DND-41 (cell line): ENCODE measurements at regions not wholly inside any gene's neighbourhood (a gene's known extent, or its start where the extent isn't known, plus 50 kb on each side); places are given as distances from the start of the nearest gene placed in this dataset.

Experiments
- ATAC-seq: fragments of 200-7000 bp; cut with Tn5 transposase; 3 replicates; pipeline ENCODE4 v1.9.1; 2021; ENCODE audit warnings: low read depth; ENCODE audit not compliant: insufficient read depth
- DNase-seq: peaks from one replicate; pipeline ENCODE4 v3.0.0-alpha.2; 2020
- H2AFZ ChIP-seq: 2 replicates; pipeline ENCODE4 v1.6.0; 2012; ENCODE audit warnings: low read depth, low read length
- H3K27ac ChIP-seq: 2 replicates; pipeline ENCODE4 v1.5.1; 2012; ENCODE audit warnings: low read length, inconsistent platforms
- H3K27me3 ChIP-seq: fragments of 200-600 bp; sonication (generic); 2 replicates; pipeline ENCODE4 v1.6.0; 2012; ENCODE audit warnings: low read length, mild to moderate bottlenecking, inconsistent platforms; ENCODE audit not compliant: insufficient read depth, poor library complexity
- H3K36me3 ChIP-seq: 2 replicates; pipeline ENCODE4 v1.5.1; 2012; ENCODE audit warnings: low read length, inconsistent platforms; ENCODE audit not compliant: insufficient read depth
- H3K4me1 ChIP-seq: 2 replicates; pipeline ENCODE4 v1.5.1; 2012; ENCODE audit warnings: mild to moderate bottlenecking, low read length; ENCODE audit not compliant: insufficient read depth
- H3K4me2 ChIP-seq: 2 replicates; pipeline ENCODE4 v1.6.0; 2012; ENCODE audit warnings: mild to moderate bottlenecking, moderate library complexity, low read length, inconsistent platforms; ENCODE audit not compliant: insufficient read depth
- H3K4me3 ChIP-seq, 2 experiments: fragments of 200-600 bp in 1 of 2; shearing (Covaris generic) in 1 of 2; 2 replicates each; pipeline ENCODE4 v1.5.1; 2012 to 2016; ENCODE audit warnings: inconsistent platforms in 2 of 2, low read length in 2 of 2, mild to moderate bottlenecking in 2 of 2, low read depth in 1 of 2, moderate library complexity in 1 of 2
- H3K79me2 ChIP-seq: 2 replicates; pipeline ENCODE4 v1.6.0; 2012; ENCODE audit warnings: low read length, inconsistent platforms; ENCODE audit not compliant: insufficient read depth
- H3K9ac ChIP-seq: 2 replicates; pipeline ENCODE4 v1.6.0; 2012; ENCODE audit warnings: low read depth, mild to moderate bottlenecking, inconsistent platforms, low read length, moderate library complexity
- H3K9me3 ChIP-seq: 2 replicates; pipeline ENCODE4 v1.5.1; 2012; ENCODE audit warnings: low read length, moderate library complexity, mild to moderate bottlenecking, inconsistent platforms; ENCODE audit not compliant: insufficient read depth, severe bottlenecking
- H4K20me1 ChIP-seq: 2 replicates; pipeline ENCODE4 v1.6.0; 2012; ENCODE audit warnings: low read length; ENCODE audit not compliant: insufficient read depth
- EZH2 ChIP-seq: IDR thresholded peaks from 3 replicates; pipeline ENCODE4 v1.6.1; 2012; ENCODE audit warnings: borderline replicate concordance, low read depth, mild to moderate bottlenecking, moderate library complexity, low read length, inconsistent platforms; ENCODE audit not compliant: severe bottlenecking
- TF ChIP-seq, protein P1 (sequence below): IDR thresholded peaks from 2 replicates; pipeline ENCODE4 v1.5.1; 2012; ENCODE audit warnings: borderline replicate concordance, low read length, moderate library complexity, mild to moderate bottlenecking; ENCODE audit not compliant: poor library complexity, severe bottlenecking; ENCODE audit errors: extremely low read depth

DNA sequence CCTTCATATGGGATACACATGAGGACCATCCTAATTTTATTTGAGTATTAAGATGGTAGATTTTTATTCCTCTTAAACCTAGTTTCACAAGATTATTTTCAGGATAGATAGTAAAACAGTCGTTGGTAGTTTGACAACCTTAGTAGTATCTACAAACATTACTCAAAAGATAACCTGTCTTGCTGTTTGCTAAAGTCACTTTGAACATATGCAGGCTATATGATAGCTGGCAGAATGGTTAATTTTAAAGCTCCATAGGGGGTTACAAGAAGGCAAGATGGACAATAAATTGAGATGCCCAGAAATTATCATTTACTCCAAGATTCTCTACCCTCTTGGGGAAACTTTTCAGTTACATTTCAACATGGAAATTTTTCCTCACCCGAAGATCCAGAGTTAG, 525.7 kb downstream of the SOX5 start:
- Histone ChIP-seq H3K9me3 (no peaks in the 10 kb centered on the region), H4K20me1 (no peaks in the 10 kb centered on the region), H3K79me2 (no peaks in the 10 kb centered on the region), H3K9ac (no peak overlapping the region), H3K27ac (no peak overlapping the region), H3K27me3 (peaks cover 2% of the 10 kb centered on the region), H3K4me3 (no peak overlapping the region), H3K4me1 (no peaks in the 10 kb centered on the region), H3K4me2 (no peak overlapping the region), H2AFZ (no peak overlapping the region), H3K36me3 (no peaks in the 10 kb centered on the region)
- TF ChIP-seq, protein P1, sequence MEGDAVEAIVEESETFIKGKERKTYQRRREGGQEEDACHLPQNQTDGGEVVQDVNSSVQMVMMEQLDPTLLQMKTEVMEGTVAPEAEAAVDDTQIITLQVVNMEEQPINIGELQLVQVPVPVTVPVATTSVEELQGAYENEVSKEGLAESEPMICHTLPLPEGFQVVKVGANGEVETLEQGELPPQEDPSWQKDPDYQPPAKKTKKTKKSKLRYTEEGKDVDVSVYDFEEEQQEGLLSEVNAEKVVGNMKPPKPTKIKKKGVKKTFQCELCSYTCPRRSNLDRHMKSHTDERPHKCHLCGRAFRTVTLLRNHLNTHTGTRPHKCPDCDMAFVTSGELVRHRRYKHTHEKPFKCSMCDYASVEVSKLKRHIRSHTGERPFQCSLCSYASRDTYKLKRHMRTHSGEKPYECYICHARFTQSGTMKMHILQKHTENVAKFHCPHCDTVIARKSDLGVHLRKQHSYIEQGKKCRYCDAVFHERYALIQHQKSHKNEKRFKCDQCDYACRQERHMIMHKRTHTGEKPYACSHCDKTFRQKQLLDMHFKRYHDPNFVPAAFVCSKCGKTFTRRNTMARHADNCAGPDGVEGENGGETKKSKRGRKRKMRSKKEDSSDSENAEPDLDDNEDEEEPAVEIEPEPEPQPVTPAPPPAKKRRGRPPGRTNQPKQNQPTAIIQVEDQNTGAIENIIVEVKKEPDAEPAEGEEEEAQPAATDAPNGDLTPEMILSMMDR = no peak
- no peak for TF ChIP-seq EZH2
- ATAC-seq (no peak), DNase-seq (no peak)

DNA sequence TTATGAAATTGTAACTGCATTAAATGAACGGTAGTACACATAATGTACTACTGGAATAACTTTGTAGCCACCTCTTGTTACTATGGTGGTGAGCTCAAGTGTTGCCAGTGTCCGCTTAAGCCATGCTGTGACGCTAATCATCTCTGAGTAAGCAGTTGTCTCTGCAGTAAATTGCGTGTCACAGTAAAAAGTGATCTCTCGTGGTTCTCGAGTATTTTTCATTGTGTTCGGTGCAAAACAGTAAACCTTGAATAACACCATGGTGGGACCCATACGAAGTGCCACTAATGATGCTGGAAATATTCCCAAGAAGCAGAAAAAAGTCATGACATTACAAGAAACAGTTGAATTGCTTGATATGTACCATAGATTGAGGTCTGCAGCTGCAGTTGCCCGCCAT, 524.8 kb downstream of the SOX5 start:
- H3K4me1 ChIP-seq = no peaks in the 10 kb centered on the region
- no peaks in the 10 kb centered on the region for H3K79me2 ChIP-seq
- H2AFZ ChIP-seq = no peak overlapping the region
- no peak overlapping the region for H3K4me3 ChIP-seq
- no peak for ATAC-seq
- H3K9ac ChIP-seq = no peak overlapping the region
- no peaks in the 10 kb centered on the region for H3K36me3 ChIP-seq
- H3K27me3 ChIP-seq = peaks cover 2% of the 10 kb centered on the region
- no peaks in the 10 kb centered on the region for H3K9me3 ChIP-seq
- DNase-seq = no peak
- H3K27ac ChIP-seq = no peak overlapping the region
- H3K4me2 ChIP-seq = no peak overlapping the region
- no peaks in the 10 kb centered on the region for H4K20me1 ChIP-seq
- TF ChIP-seq, protein P1 = no peak

DNA sequence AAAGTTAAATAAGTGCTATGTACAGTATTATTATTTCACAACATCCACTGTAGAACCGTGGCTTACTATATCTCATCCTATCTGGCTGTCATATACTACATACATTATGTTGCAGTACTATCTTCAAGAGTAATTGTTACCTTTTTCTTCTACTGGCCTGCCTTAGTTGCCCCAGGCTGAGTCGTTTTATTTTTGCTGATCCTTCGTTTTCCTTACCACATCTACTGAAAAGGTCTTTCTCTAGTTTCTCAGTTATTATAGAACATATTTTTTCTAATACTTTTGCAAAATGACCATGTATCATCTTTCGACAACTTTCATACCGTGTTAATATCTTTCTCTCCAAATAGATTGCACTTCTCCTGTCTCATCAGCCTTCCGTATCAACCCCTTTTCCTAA, 523.1 kb downstream of the SOX5 start:
- no peak overlapping the region for H3K27ac ChIP-seq
- H4K20me1 ChIP-seq = no peaks in the 10 kb centered on the region
- DNase-seq = no peak
- TF ChIP-seq, protein P1 = no peak
- TF ChIP-seq EZH2 = no peak
- no peak for ATAC-seq
- no peaks in the 10 kb centered on the region for H3K36me3 ChIP-seq
- H3K79me2 ChIP-seq = no peaks in the 10 kb centered on the region
- H3K4me1 ChIP-seq = no peaks in the 10 kb centered on the region
- H3K27me3 ChIP-seq = peaks cover 2% of the 10 kb centered on the region
- no peak overlapping the region for H2AFZ ChIP-seq
- H3K9me3 ChIP-seq = no peaks in the 10 kb centered on the region
- no peak overlapping the region for H3K4me3 ChIP-seq
- no peak overlapping the region for H3K4me2 ChIP-seq
- H3K9ac ChIP-seq = no peak overlapping the region

DNA sequence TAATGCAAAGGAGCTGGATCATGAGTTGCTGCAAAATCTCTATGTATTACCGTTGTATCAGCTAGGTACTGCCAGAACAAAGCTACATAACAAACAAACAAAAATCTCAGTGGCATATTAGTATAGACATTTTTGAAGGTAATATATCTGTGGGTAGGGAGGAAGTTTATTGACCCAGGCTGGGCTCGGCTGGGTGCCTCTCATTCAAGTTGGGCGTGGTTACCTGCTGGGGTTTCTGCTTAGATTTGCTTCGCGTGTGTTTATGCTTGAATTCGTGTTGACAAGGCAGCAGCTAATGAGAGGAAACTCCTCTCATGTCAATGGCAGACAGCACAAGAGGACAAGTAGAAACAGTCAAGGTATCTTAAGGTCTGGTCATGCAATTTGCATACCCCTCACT, 520.7 kb downstream of the SOX5 start:
- Histone ChIP-seq H3K9ac (no peak overlapping the region), H3K36me3 (no peaks in the 10 kb centered on the region), H4K20me1 (no peaks in the 10 kb centered on the region), H2AFZ (no peak overlapping the region), H3K27me3 (peaks cover 2% of the 10 kb centered on the region), H3K4me3 (no peak overlapping the region), H3K27ac (no peak overlapping the region), H3K4me1 (no peaks in the 10 kb centered on the region), H3K4me2 (no peak overlapping the region), H3K9me3 (no peaks in the 10 kb centered on the region), H3K79me2 (no peaks in the 10 kb centered on the region)
- DNase-seq (no peak), ATAC-seq (no peak)
- TF ChIP-seq EZH2 = no peak
- TF ChIP-seq, protein P1 = no peak
